HL-60 (cell line): ENCODE measurements at regions not wholly inside any gene's neighbourhood (a gene's known extent, or its start where the extent isn't known, plus 50 kb on each side); places are given as distances from the start of the nearest gene placed in this dataset.

Experiments used
- DNase-seq, 2 experiments: peaks; one replicate each; pipeline ENCODE4 v3.0.0-alpha.2; 2010 to 2020; ENCODE audit warnings: low read depth in 1 of 2, low spot score in 1 of 2
- H3K27ac ChIP-seq: fragments of 250-450 bp; sonication (Bioruptor Pico); replicated peaks from 2 replicates; pipeline ENCODE4 v1.5.1; 2020; ENCODE audit warnings: mild to moderate bottlenecking, moderate library complexity
- H3K27me3 ChIP-seq: fragments of 250-450 bp; sonication (Bioruptor Pico); 2 replicates; pipeline ENCODE4 v1.5.1; 2021; ENCODE audit warnings: mild to moderate bottlenecking, moderate library complexity; ENCODE audit not compliant: insufficient read depth, poor library complexity, severe bottlenecking
- H3K4me3 ChIP-seq: replicated peaks from 2 replicates; pipeline ENCODE4 v1.5.1; 2011; ENCODE audit warnings: mild to moderate bottlenecking, control low read depth, low read length; ENCODE audit not compliant: insufficient read depth
- CTCF ChIP-seq: IDR thresholded peaks from one replicate; pipeline ENCODE4 v1.5.1; 2011; ENCODE audit warnings: low read length, control low read depth, inconsistent platforms; ENCODE audit not compliant: insufficient read depth
- GABPA ChIP-seq: IDR thresholded peaks from 2 replicates; pipeline ENCODE4 v1.6.1; 2012; ENCODE audit warnings: low read depth
- POLR2AphosphoS5 ChIP-seq: IDR thresholded peaks from 2 replicates; pipeline ENCODE4 v1.6.1; 2012; ENCODE audit warnings: low read depth
- REST ChIP-seq: IDR thresholded peaks from 2 replicates; pipeline ENCODE4 v1.6.1; 2012; ENCODE audit warnings: low read depth; ENCODE audit not compliant: insufficient replicate concordance
- SPI1 ChIP-seq: IDR thresholded peaks from 2 replicates; pipeline ENCODE4 v1.6.1; 2012; ENCODE audit warnings: low read depth, mild to moderate bottlenecking, borderline replicate concordance

GRCh38 chr12:76242813-76243550 is 105.2 kb downstream of the BBS10 start:
- no peak for TF ChIP-seq CTCF
- TF ChIP-seq SPI1 = no peak
- no peak for TF ChIP-seq GABPA
- no peak for TF ChIP-seq POLR2AphosphoS5
- TF ChIP-seq REST = no peak
- no peak overlapping the region for H3K27ac ChIP-seq
- no peaks in the 10 kb centered on the region for H3K27me3 ChIP-seq
- H3K4me3 ChIP-seq = no peak overlapping the region
- no peak for DNase-seq

- H3K27ac ChIP-seq = no peak overlapping the region
- no peak for DNase-seq
- TF ChIP-seq REST = no peak
- no peak for TF ChIP-seq CTCF
- TF ChIP-seq SPI1 = no peak
- no peak for TF ChIP-seq GABPA
- TF ChIP-seq POLR2AphosphoS5 = no peak
- no peak overlapping the region for H3K4me3 ChIP-seq
- no peaks in the 10 kb centered on the region for H3K27me3 ChIP-seq
These were observed 106.8 kb downstream of the BBS10 start for GRCh38 chr12:76241371-76241770.

- H3K4me3 ChIP-seq = no peak overlapping the region
- H3K27ac ChIP-seq = no peak overlapping the region
- no peak for DNase-seq
- TF ChIP-seq GABPA (no peak), SPI1 (no peak), CTCF (no peak), POLR2AphosphoS5 (no peak), REST (no peak)
- no peaks in the 10 kb centered on the region for H3K27me3 ChIP-seq
These were observed 107.9 kb downstream of the BBS10 start for GRCh38 chr12:76240281-76240680.
